HEK293 (cell line): ENCODE measurements at regions not wholly inside any gene's neighbourhood (a gene's known extent, or its start where the extent isn't known, plus 50 kb on each side); places are given as distances from the start of the nearest gene placed in this dataset.

Experiments
- CTCF ChIA-PET: fragments of 350-600 bp; formaldehyde crosslinking; extraction: SDS; loops from one replicate; lab custom pipeline; 2021; ENCODE audit warnings: antibody characterized with exemption; lab: Yijun Ruan, JAX
- POLR2A ChIA-PET: fragments of 300-600 bp; formaldehyde crosslinking; extraction: SDS; loops from one replicate; lab custom pipeline; 2020; ENCODE audit warnings: antibody characterized with exemption, inconsistent platforms; lab: Yijun Ruan, JAX
- H3K27ac ChIP-seq: fragments of 200-500 bp; sonication (Bioruptor generic); 2 replicates; pipeline ENCODE4 v1.5.1; 2014; ENCODE audit warnings: low read depth, low read length, control low read depth, inconsistent platforms; ENCODE audit errors: extremely low read depth
- H3K36me3 ChIP-seq, 2 experiments: fragments of 200-500 bp in 1 of 2; sonication (Bioruptor generic) in 1 of 2; 1 replicate in 1 of 2; 2 replicates in 1 of 2; pipeline ENCODE4 v1.5.1; 2014 to 2017; ENCODE audit warnings: inconsistent platforms in 2 of 2, low read length in 2 of 2; ENCODE audit not compliant: control insufficient read depth in 2 of 2, insufficient read depth in 1 of 2
- H3K4me1 ChIP-seq: fragments of 200-500 bp; sonication (Bioruptor generic); 2 replicates; pipeline ENCODE4 v1.5.1; 2014; ENCODE audit warnings: mild to moderate bottlenecking, low read length, inconsistent platforms; ENCODE audit not compliant: control insufficient read depth, insufficient read depth
- H3K4me3 ChIP-seq: 2 replicates; pipeline ENCODE4 v1.5.1; 2011; ENCODE audit warnings: low read depth, mild to moderate bottlenecking, control low read depth, low read length, moderate library complexity
- H3K9me3 ChIP-seq: fragments of 200-500 bp; sonication (Bioruptor generic); 2 replicates; pipeline ENCODE4 v1.5.1; 2014; ENCODE audit warnings: low read depth, low read length, inconsistent platforms; ENCODE audit not compliant: control insufficient read depth, insufficient read depth
- BCL11B ChIP-seq: fragments of 450-650 bp; formaldehyde crosslinking; IDR thresholded peaks from 2 replicates; pipeline ENCODE4 v1.5.1; 2016; ENCODE audit warnings: low read depth, missing biosample characterization, missing genetic modification characterization
- MEIS1 ChIP-seq: sonication (generic); formaldehyde crosslinking; IDR thresholded peaks from 2 replicates; pipeline ENCODE4 v1.8.1; 2022; ENCODE audit warnings: missing genetic modification reagents, mild to moderate bottlenecking, borderline replicate concordance
- PBX3 ChIP-seq: sonication (generic); formaldehyde crosslinking; IDR thresholded peaks from 2 replicates; pipeline ENCODE4 v1.8.1; 2022; ENCODE audit warnings: mild to moderate bottlenecking, moderate library complexity, missing genetic modification reagents
- PRDM4 ChIP-seq: fragments of 450-650 bp; formaldehyde crosslinking; IDR thresholded peaks from 2 replicates; pipeline ENCODE4 v1.5.1; 2017; ENCODE audit warnings: missing biosample characterization, missing genetic modification characterization
- REST ChIP-seq: fragments of 450-650 bp; formaldehyde crosslinking; IDR thresholded peaks from 2 replicates; pipeline ENCODE4 v1.5.1; 2016; ENCODE audit warnings: missing biosample characterization, missing genetic modification characterization
- ZNF10 ChIP-seq: fragments of 450-650 bp; formaldehyde crosslinking; IDR thresholded peaks from 2 replicates; pipeline ENCODE4 v1.5.1; 2017; ENCODE audit warnings: missing biosample characterization, missing genetic modification characterization
- ZNF211 ChIP-seq: fragments of 450-650 bp; formaldehyde crosslinking; IDR thresholded peaks from 2 replicates; pipeline ENCODE4 v1.5.1; 2016; ENCODE audit warnings: low read depth, missing biosample characterization, missing genetic modification characterization
- ZNF311 ChIP-seq: fragments of 450-650 bp; formaldehyde crosslinking; IDR thresholded peaks from 2 replicates; pipeline ENCODE4 v1.5.1; 2017; ENCODE audit warnings: missing biosample characterization, missing genetic modification characterization, borderline replicate concordance
- ZNF501 ChIP-seq: fragments of 450-650 bp; formaldehyde crosslinking; IDR thresholded peaks from 2 replicates; pipeline ENCODE4 v1.5.1; 2016; ENCODE audit warnings: missing biosample characterization, missing genetic modification characterization
- ZNF513 ChIP-seq: fragments of 450-650 bp; IDR thresholded peaks from 2 replicates; pipeline ENCODE4 v1.5.1; 2018; ENCODE audit warnings: missing biosample characterization, missing genetic modification characterization
- ZNF518A ChIP-seq: fragments of 450-650 bp; formaldehyde crosslinking; conservative IDR thresholded peaks from 2 replicates; pipeline ENCODE4 v1.5.1; 2016; ENCODE audit warnings: low read depth, missing biosample characterization, missing genetic modification characterization
- ZNF561 ChIP-seq: fragments of 450-650 bp; IDR thresholded peaks from 2 replicates; pipeline ENCODE4 v1.5.1; 2018; ENCODE audit warnings: missing biosample characterization, missing genetic modification characterization, borderline replicate concordance
- ZNF580 ChIP-seq: fragments of 450-650 bp; formaldehyde crosslinking; IDR thresholded peaks from 2 replicates; pipeline ENCODE4 v1.5.1; 2016; ENCODE audit warnings: missing biosample characterization, missing genetic modification characterization
- ZNF596 ChIP-seq: fragments of 450-650 bp; IDR thresholded peaks from 2 replicates; pipeline ENCODE4 v1.5.0; 2018; ENCODE audit warnings: missing biosample characterization, mild to moderate bottlenecking, missing genetic modification characterization, moderate library complexity
- ZNF600 ChIP-seq: fragments of 450-650 bp; formaldehyde crosslinking; IDR thresholded peaks from 2 replicates; pipeline ENCODE4 v1.5.1; 2016; ENCODE audit warnings: missing biosample characterization, missing genetic modification characterization
- ZNF623 ChIP-seq: fragments of 450-650 bp; formaldehyde crosslinking; IDR thresholded peaks from 2 replicates; pipeline ENCODE4 v1.5.1; 2016; ENCODE audit warnings: missing biosample characterization, missing genetic modification characterization
- ZNF626 ChIP-seq: fragments of 450-650 bp; sonication (Bioruptor Pico); formaldehyde crosslinking; IDR thresholded peaks from 2 replicates; pipeline ENCODE4 v1.5.1; 2018; ENCODE audit warnings: missing biosample characterization, missing genetic modification characterization, inconsistent platforms
- ZNF629 ChIP-seq: fragments of 450-650 bp; formaldehyde crosslinking; IDR thresholded peaks from 2 replicates; pipeline ENCODE4 v1.5.1; 2017; ENCODE audit warnings: missing biosample characterization, missing genetic modification characterization
- ZNF701 ChIP-seq: fragments of 450-650 bp; formaldehyde crosslinking; IDR thresholded peaks from 2 replicates; pipeline ENCODE4 v1.5.1; 2016; ENCODE audit warnings: missing biosample characterization, missing genetic modification characterization
- ZNF704 ChIP-seq: fragments of 450-650 bp; formaldehyde crosslinking; IDR thresholded peaks from 2 replicates; pipeline ENCODE4 v1.5.1; 2016; ENCODE audit warnings: missing biosample characterization, missing genetic modification characterization
- ZNF768 ChIP-seq: fragments of 450-650 bp; formaldehyde crosslinking; IDR thresholded peaks from 2 replicates; pipeline ENCODE4 v1.5.1; 2018; ENCODE audit warnings: missing biosample characterization, mild to moderate bottlenecking, missing genetic modification characterization
- ZNF791 ChIP-seq: fragments of 450-650 bp; formaldehyde crosslinking; IDR thresholded peaks from 2 replicates; pipeline ENCODE4 v1.5.1; 2016; ENCODE audit warnings: missing biosample characterization, missing genetic modification characterization
- ZSCAN16 ChIP-seq: fragments of 450-650 bp; formaldehyde crosslinking; IDR thresholded peaks from 2 replicates; pipeline ENCODE4 v1.5.1; 2016; ENCODE audit warnings: missing biosample characterization, missing genetic modification characterization

- TF ChIP-seq ZNF626 (tag by site-specific recombination) (no peak), ZNF513 (tag by site-specific recombination) (no peak), PRDM4 (no peak), ZNF600 (tag by site-specific recombination) (no peak), ZNF768 (no peak), ZNF580 (tag by site-specific recombination) (no peak), ZNF561 (tag by site-specific recombination) (no peak), ZNF704 (tag by site-specific recombination) (no peak), REST (tag by site-specific recombination) (no peak), ZSCAN16 (tag by site-specific recombination) (no peak), ZNF211 (no peak)
Observed at GRCh38 chr3:117026401-117026800, 316.8 kb downstream of the TUSC7 start (continued).

GRCh38 chr3:117035745-117036144 is 326.2 kb downstream of the TUSC7 start:
- POLR2A ChIA-PET: no interaction called here
- H3K36me3 ChIP-seq: no peaks in the 10 kb centered on the region
- H3K4me3 ChIP-seq: no peak overlapping the region
- no peak overlapping the region for H3K27ac ChIP-seq
- no peaks in the 10 kb centered on the region for H3K9me3 ChIP-seq
- CTCF ChIA-PET: interaction anchor here (1.1 kb wide), 1 partner anchor 23 kb away, joined by 6 read pairs; no protein-coding TSS in a partner anchor
- no peaks in the 10 kb centered on the region for H3K4me1 ChIP-seq
- no peak for TF ChIP-seq ZNF596
- no peak for TF ChIP-seq PBX3 (CRISPR knock-in tag)
- TF ChIP-seq ZNF629 (tag by site-specific recombination): no peak
- no peak for TF ChIP-seq ZNF701 (tag by site-specific recombination)
- no peak for TF ChIP-seq ZNF791 (tag by site-specific recombination)
- no peak for TF ChIP-seq BCL11B (tag by site-specific recombination)
- no peak for TF ChIP-seq MEIS1 (CRISPR knock-in tag)
- TF ChIP-seq ZNF518A (tag by site-specific recombination): no peak
- no peak for TF ChIP-seq ZNF501 (tag by site-specific recombination)
- TF ChIP-seq ZNF623 (tag by site-specific recombination): no peak
- no peak for TF ChIP-seq ZNF10 (tag by site-specific recombination)
- TF ChIP-seq ZNF311: no peak
